NCI-H2081 treated with DMSO at 0.1 percent for 48 hours (cell line): ENCODE measurements at regions not wholly inside any gene's neighbourhood (a gene's known extent, or its start where the extent isn't known, plus 50 kb on each side); places are given as distances from the start of the nearest gene placed in this dataset.

Experiments used
- DNase-seq: peaks from one replicate; lab custom pipeline; 2025; lab: John Stamatoyannopoulos, UW

- no peak for DNase-seq
Observed at GRCh38 chr11:128407962-128408361, 179.4 kb downstream of the ETS1 start.

DNA sequence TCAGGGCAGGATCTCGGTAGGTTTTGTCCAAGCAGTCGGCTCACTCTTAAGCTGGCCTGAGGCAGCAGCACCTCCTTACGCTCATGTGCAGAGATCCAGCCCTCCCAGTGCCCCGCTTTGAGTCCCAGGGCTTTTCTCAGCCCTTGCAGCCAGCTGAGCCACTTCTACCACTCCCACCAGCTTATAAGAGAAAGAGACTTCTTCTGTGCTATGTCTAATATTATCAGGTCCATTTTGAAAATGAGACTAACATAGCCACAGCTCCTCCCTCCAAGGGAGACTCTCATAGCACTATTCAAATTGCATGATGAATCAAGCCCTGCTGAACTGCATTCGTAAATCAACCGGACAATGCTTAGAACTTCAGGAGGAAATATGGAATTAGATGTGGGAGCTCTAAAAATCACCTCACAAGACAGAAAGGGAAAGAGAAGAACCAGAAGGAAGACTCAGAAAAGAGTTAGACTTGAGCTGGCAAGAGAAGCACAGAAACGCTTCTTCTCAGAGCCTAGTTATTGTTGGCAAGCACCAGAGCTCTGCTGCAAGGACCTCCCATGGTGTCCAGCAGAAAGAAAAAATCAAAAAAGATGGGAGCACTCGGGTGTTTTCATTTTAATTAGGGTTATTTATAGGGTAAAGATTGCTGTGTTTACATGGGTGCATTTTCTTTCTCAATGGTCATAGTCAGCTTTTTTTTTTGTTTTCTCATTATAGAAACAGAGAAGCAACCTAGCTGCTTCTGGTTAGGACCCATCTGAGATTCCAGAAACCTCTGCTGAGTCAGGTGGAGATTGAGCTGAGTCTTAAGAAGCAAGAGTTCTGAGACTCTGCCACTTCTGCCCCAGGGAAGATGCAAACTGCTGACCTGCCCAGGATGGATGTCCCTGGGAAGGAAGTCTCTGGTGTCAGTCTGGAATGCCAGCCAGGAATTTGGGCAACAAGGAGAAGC, 181.4 kb downstream of the ETS1 start:
- no peak for DNase-seq

- no peak for DNase-seq
Observed at GRCh38 chr11:128405112-128405511, 182.2 kb downstream of the ETS1 start.

DNA sequence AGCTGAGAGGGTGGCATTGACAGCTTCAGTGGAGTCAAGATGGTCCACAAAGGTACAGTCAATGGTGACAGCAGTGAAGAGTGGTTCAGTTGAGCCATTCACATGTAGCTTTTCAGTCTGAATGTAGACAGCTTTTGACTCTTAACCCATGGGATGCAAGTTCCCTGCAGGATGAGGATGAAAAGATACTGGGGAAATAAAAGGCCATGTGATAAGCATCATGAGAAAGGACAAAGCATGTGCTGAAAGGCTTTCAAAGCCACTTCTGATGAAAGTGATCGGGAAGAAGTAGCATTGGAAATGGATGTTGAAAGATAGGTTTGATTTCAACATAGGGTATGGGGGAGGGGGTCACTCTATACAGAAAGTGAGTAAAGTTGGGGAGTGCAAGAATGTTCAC, 182.9 kb downstream of the ETS1 start:
- no peak for DNase-seq

- DNase-seq, result no peak
Observed at GRCh38 chr11:128400382-128401203, 186.8 kb downstream of the ETS1 start.

DNA sequence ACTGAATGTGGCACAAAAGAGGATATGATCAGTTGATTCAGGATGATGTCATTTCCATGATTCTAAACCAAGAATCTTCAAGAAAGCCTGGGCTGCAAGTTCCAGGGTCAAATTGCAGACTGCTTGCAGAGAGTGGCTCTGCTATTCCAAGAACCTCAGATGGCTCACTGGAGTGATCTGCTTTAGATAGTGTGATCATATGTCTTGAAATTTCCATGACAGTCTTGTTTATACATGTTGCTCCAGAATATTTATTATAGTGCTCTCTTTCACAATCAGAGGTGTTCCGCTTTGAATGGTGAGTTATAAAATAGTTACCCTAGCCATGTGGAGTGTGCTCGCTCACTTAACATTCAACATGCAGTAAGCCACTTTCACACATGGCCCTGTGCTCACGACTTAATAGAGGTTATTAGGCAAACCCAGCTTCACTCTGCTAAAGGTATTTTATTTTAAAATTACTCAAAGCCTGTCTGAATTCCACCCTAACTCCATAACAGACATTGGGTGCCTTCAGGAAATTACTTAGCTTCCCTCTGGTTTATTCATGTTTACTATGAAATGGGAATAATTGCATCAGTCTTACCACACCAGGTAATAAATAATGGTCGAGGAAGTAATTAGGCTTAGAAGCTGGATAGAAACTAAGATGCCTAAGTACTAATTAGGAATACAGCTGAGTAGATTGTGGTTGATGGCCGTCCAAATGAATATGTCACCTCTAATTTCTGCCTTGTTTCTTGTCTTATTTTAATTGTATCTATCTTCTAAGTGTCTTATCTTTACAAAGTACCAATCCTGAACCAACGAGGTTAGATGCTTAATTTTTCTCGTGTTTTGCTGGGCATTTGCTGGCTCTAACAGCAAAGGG, 187.9 kb downstream of the ETS1 start:
- no peak for DNase-seq

DNA sequence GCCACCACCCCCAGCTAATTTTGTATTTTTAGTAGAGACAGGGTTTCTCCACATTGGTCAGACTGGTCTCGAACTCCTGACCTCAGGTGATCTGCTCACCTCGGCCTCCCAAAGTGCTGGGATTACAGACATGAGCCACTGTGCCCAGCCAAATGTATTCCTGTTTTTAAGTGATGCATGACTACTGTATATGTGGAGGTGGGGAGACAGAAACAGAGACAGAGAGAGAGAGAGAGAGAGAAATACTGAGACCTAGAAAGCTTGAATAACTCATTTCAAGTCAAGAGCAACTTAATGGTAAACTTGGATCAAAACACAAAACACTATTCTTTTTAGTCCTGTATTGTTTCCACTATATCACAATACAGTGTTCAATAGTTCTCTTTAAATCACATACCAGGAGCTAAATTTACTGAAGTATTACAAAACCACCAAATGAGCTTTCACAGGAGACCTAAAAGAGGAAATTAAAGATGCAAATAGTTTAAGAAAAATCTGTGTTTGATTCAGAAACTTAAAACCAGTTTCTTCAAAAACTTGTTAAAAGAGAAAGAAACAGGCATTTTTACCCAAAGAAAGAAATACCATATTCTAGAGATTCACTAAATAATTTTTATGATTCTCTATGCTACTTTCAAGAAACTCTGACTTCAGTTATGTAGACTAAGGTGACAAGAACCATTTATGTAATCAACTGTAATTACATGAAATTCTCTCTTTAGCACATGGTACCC, 188.7 kb downstream of the ETS1 start:
- no peak for DNase-seq

- no peak for DNase-seq
Observed at GRCh38 chr11:128397362-128397761, 190.0 kb downstream of the ETS1 start.

- no peak for DNase-seq
Observed at GRCh38 chr11:128394431-128395089, 192.8 kb downstream of the ETS1 start.

DNA sequence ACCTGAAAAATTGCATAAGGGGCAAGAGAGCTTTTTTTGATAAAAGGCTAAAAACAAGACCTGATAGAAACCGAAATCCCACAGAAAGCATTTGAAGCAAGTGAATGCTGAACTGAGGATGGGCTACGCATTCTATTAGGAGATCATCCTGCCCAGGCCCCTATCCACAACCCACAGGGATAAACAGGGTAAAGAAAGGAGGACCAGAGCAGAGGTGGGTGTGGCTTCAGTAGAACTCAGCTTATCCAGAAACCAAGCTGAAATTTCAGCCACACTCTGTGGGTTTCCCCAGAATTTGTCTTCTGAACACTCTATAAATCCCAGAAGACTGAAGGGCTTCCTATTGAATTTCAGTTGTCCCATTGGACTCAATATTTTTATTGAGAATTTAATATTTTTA, 195.1 kb downstream of the ETS1 start:
- no peak for DNase-seq

DNA sequence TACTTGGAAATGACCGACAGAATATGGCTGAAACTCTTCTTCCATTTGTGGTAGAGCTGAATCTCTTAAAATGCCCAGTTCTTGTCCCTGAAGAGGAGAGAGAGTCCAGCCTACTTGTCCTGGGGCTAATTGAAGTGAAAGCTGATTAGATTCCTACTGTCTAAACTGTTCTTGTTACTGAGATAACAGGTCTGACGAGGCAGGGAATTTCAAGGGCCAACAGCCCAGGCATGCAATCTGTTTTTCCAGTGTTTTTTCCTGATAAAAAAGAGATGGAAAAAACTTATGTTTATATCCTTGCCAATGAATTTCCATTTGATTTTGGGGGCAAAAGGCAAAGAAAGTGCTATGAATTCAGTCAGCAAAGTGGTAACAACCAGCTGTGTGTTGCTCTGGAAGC, 195.5 kb downstream of the ETS1 start:
- DNase-seq, result no peak

- no peak for DNase-seq
Observed at GRCh38 chr11:128390246-128390645, 197.1 kb downstream of the ETS1 start.

- no peak for DNase-seq
Observed at GRCh38 chr11:128389461-128389976, 197.8 kb downstream of the ETS1 start.

DNA sequence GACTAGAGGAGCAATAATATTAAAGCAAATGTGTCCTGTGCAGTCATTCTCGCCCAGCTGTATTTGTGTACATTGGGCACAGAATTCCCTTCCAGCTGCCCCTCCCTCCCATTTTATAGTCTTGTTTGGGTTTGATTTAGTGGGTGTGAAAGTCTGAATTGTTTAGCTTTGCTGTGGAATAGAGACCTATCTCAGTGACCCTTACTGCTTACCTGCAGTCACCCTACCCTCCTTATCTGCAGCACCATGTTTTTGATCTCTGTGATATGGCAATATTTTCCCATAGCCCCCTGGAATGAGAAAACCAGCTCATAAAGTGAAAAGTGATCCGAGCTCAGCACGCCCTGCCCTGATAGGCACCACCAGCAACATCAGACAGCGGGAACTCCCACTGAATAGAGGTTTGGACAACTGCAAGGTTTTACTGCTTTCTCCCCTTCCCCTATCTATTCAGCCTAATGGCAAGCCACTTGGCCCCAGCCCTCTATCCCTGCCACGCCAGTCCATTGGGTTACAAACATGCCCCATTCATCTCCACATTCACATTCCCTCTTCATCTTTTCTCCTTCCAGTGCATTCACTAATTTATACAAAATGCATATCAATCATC, 199.0 kb downstream of the ETS1 start:
- no peak for DNase-seq

DNA sequence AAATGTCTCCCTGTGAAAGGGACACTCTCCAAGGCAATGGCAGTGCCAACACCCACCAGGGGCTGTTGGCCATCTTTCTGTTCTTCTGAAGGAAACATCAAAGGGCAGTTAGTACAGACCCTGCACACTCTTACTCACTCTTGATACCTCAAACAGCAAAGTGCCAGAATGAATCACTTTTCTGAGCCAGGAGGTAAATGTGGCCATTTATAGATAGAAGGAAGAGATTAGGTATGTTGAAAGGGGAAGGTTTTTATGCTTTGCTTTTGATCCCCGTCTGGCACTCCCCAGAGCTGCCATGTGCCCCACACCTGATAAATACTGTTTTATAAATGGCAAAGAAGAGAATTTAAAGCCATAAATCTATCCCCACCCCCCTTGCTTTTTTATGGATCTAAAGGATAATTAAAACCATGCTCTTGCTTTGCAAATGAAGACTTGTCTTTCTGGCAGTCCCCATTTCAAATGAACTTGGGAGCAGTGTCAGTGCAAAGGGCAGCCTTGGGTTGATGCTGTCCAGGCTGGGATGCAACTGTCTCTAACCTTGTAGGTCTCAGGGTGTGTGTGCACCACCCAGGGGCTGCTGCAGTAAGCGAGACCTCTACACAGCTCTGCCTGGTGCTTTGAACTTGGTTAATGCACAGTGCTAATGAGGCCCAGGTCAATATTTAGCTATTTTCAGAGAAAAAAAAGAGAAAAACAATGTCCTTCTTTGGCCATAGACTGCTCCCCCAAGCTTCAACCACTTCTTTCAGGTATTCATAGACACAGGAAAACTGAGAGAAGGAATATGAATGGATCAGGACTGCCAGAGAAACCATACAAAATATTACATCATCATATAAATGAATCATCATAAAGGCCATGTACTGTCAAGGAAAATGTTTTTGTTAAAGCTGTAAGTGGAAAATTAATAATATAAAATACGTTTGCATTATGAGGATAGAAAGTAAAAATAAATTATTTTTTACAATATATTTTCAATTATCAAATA, 207.5 kb downstream of the ETS1 start:
- no peak for DNase-seq

- no peak for DNase-seq
Observed at GRCh38 chr11:128375961-128376360, 211.4 kb downstream of the ETS1 start.

- DNase-seq, result no peak
Observed at GRCh38 chr11:128374026-128374425, 213.3 kb downstream of the ETS1 start.

GRCh38 chr11:128372977-128373376, 214.4 kb downstream of the ETS1 start:
- no peak for DNase-seq

GRCh38 chr11:128367573-128367972, 219.8 kb downstream of the ETS1 start:
- no peak for DNase-seq
